NCI-H2196 (cell line): ENCODE measurements at regions not wholly inside any gene's neighbourhood (a gene's known extent, or its start where the extent isn't known, plus 50 kb on each side); places are given as distances from the start of the nearest gene placed in this dataset.
"Not testable (repeated sequence)": the region's sequence is repeated elsewhere in the genome, so short reads cannot be mapped to it uniquely, and the experiment has no call there.

Experiments
- DNase-seq: peaks from one replicate; lab custom pipeline; 2025; ENCODE audit not compliant: unreplicated experiment; lab: John Stamatoyannopoulos, UW

DNA sequence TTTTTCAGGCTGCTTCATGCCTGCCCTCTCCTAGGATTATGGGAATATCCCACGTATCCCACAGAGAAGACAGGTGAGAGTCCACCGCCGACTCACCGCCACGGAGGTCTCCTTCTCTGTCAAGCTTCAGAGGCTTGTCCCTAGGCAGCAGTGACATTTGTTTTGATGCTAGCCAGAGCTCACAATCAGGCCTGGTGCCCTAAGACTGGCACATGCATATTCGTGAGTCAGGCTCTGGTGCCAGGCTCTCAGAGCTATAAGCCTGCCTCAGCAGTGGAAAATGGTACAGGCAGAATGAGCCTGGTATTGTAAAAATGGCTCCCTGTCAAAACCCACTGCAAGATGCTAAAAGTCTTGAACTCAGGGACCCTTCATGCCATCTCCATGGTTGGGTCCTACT is 65.5 kb downstream of the RBMY1A1 start:
- DNase-seq = no peak

DNA sequence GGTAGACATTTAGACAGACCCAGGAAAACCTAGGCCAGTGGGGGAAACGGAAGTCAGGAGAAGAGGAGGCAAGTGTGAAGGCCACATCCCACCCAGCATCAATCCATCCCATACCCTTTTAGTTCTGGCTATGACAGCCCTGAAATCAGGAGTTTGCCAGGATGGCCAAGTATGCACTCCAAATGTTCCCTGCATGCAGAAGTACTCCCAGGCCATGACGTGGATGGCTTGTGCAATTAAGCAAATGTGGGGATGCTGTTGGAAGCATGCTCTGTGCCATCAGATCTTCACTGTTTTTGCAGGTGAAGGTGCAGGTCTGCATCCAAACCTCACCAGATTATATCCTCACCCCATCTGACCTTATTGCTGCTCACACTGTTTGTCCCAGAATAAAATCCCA is 66.8 kb downstream of the RBMY1A1 start:
- no peak for DNase-seq

DNA sequence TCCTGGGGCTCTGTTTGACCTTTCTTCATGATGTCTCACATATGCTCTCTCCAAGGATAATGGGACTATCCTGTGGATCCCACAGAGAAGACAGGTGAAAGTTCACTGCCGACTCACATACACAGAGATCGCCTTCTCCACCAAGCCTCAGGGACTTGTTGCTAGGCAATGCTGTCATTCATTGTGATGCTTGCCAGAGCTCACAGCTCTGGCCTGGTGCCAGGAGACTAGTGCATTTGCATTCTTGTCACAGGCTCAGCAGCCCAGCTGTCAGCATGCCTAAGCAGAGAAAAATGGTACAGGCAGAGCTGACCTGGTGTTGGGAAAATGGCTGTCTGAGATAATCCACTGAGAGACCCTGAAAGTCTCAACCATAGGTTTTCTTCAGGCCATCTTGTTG is 67.9 kb downstream of the RBMY1A1 start:
- DNase-seq = peak; percentile 24

DNA sequence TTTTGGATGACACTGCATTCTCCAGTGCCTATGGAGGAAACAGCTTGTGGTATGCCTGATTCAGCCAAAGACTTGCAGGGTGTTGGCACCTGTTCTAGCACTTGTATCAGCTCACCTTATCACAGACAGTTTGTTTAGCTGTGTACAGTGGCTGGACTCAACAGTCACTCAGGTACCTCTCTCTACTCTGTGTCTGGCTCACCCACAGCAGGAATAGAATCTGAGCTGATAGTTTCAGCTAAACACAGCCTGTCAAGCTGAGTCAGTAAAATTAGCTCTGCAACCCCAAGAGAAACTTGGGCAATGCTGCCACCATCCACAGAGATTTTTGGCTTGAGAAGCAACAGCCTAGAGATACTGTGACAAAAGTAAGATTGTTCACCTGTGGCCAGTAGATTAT is 101.5 kb downstream of the RBMY1A1 start:
- DNase-seq = no peak

GRCh38 chrY:21650496-21650895 is 115.8 kb downstream of the RBMY1A1 start:
- DNase-seq = no peak

- DNase-seq = not testable (repeated sequence)
Measured at GRCh38 chrY:21659057-21659456, 124.4 kb downstream of the RBMY1A1 start.

DNA sequence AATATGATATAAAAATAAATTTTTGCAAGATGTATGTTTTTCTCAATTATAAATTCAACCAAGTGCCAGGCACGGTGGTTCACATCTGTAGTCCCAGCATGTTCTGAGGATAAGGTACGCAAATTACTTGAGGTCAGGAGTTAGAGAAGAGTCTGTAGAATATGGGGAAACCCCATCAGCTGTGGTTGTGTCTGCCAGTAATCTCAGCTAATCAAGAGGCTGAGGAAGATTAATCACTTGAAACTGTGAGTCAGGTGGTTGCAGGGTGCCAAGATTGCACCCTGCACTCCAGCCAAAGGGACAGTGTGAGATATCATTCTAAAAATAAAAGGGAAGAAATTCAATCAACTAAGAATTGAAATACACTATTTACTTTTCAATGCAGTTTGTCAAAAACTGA is 144.9 kb downstream of the RBMY1A1 start:
- not testable (repeated sequence) for DNase-seq

DNA sequence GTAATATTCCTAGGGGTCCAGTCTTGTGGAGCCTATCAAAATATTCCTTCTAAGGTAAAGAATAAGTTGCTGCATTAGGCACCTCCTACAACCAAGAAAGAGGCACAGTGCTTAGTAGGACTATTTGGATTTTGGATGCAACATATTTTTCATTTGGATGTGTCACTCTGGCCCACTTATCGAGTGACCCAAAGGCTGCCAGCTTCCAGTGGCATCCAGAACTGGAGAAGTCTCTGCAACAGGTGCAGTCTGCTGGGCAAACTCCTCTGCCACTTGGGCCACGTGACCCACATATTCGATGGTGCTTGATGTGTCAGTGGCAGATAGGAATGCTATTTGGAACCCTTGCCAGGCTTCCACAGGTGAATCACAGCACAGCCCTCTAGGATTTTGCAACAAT is 151.7 kb downstream of the RBMY1A1 start:
- DNase-seq = not testable (repeated sequence)

- not testable (repeated sequence) for DNase-seq
Measured at GRCh38 chrY:21701951-21702350, 167.3 kb downstream of the RBMY1A1 start.

GRCh38 chrY:21702927-21703326 is 168.2 kb downstream of the RBMY1A1 start:
- not testable (repeated sequence) for DNase-seq

DNA sequence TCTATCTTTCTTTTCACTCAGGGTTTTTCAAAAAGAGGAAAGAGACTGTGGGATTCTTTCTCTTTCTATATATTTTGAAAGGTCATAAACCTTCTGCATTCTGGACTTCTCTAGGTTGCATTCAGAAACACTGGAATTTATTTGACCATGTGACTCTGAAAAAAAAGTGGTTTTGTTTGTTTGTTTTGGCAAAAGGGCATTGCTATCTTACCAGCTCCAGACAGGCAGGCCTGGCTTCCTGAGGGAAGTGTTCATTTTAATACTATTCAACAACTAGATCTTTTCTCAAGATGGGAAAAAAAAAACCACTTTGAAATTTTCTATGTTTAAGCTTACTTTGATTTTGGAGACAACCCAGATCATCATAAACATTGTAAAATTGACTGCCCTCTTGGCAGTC is 170.6 kb downstream of the RBMY1A1 start:
- no peak for DNase-seq

DNA sequence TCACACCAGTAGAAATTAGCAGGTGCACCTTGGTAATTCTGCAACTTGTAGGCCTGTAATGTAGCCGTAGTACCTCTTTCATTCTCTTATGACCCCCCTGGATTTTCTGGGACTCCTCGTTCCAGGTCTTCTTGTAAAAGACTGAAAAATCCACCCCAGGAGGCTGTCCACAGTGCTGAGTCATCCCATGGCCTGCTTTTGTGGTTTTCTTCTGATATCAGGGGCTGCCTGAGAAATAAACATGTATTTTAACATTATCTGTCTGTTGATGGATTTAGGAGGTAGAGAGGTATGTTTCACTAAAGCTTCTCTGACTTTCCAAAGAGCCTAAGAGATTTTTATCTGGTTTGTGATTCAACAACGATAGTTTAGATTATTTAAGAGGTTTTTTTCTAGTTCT is 171.9 kb downstream of the RBMY1A1 start:
- not testable (repeated sequence) for DNase-seq

DNA sequence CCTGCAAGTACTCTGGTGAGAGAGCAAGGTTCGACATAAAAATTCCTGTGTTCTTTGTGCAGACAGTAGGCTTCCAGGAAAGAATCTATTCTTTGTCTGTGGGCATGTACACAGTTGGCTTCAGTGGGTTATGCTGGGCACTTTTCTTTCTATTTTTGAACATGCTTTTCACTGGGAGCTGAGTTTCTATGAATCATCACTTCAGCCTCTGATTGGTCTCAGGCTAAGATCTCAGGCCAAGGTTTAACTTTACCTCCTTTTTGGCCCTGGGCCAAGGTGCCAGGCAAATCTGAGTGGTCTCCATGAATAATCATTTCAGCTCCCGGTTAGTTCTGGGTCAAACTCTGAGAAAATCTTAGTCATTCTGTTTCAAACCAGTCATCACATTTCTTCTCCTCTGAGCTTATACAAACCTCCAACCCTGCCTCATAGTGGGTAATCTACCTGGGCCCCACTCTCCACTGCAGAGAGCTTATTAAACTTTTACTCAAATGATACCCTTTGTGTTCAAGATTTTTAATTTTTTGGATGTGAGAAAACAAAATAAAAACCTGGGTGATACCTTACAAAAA is 158.8 kb downstream of the RBMY1D start:
- not testable (repeated sequence) for DNase-seq

DNA sequence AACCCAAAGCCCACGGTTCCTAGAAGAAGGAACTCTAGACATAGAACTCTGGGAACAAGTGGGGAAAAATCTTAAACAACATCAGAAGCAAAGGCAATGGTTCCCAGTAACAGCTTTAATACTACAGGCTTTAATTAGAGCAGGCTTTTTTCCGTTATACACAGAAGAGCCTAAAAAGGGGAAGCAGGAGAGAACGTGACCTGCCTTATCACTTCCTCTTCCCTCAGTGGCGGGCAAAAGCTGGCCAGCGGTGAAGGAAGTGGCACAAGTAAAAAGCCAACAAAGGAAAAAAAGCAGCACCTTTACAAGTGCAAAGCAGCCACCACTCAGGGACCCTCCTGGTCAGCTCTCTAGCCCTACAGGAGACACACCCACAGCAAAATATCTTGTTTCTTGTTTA is 149.3 kb downstream of the RBMY1D start:
- DNase-seq = not testable (repeated sequence)

GRCh38 chrY:21760243-21760642 is 134.1 kb downstream of the RBMY1D start:
- DNase-seq = not testable (repeated sequence)

GRCh38 chrY:21767824-21768223 is 126.5 kb downstream of the RBMY1D start:
- DNase-seq = not testable (repeated sequence)

GRCh38 chrY:21782174-21782860 is 112.0 kb downstream of the RBMY1D start:
- DNase-seq = not testable (repeated sequence)

GRCh38 chrY:21813484-21814233 is 80.7 kb downstream of the RBMY1D start:
- DNase-seq = no peak

GRCh38 chrY:21814491-21814890 is 79.8 kb downstream of the RBMY1D start:
- no peak for DNase-seq

- no peak for DNase-seq
Measured at GRCh38 chrY:21821881-21822280, 72.4 kb downstream of the RBMY1D start.

GRCh38 chrY:21827593-21827992 is 66.7 kb downstream of the RBMY1D start:
- DNase-seq = no peak
